ENCODE measurements at regions not wholly inside any gene's neighbourhood (a gene's known extent, or its start where the extent isn't known, plus 50 kb on each side); places are given as distances from the start of the nearest gene placed in this dataset.

- DNase-seq: no peak
These were observed 622.3 kb upstream of the PLXNA2 start for GRCh38 chr1:208866386-208866955.

GRCh38 chr1:208868554-208868953 lies 624.4 kb upstream of the PLXNA2 start:
- DNase-seq: no peak

- DNase-seq: no peak
These were observed 630.7 kb upstream of the PLXNA2 start for GRCh38 chr1:208874915-208875314.

- DNase-seq: no peak
These were observed 634.8 kb upstream of the PLXNA2 start for GRCh38 chr1:208879022-208879421.

- no peak for DNase-seq
These were observed 636.4 kb upstream of the PLXNA2 start for GRCh38 chr1:208880433-208881100.

GRCh38 chr1:208885060-208885459 lies 640.9 kb upstream of the PLXNA2 start:
- DNase-seq: no peak

- no peak for DNase-seq
These were observed 641.5 kb upstream of the PLXNA2 start for GRCh38 chr1:208885650-208886049.

GRCh38 chr1:208888376-208888775 lies 644.2 kb upstream of the PLXNA2 start:
- DNase-seq: no peak

- no peak for DNase-seq
These were observed 648.0 kb upstream of the PLXNA2 start for GRCh38 chr1:208892147-208892546.

- no peak for DNase-seq
These were observed 649.1 kb upstream of the PLXNA2 start for GRCh38 chr1:208893251-208893650.

GRCh38 chr1:208895181-208895580 lies 651.0 kb upstream of the PLXNA2 start:
- no peak for DNase-seq

GRCh38 chr1:208895820-208896219 lies 651.6 kb upstream of the PLXNA2 start:
- no peak for DNase-seq

- DNase-seq: no peak
These were observed 652.6 kb upstream of the PLXNA2 start for GRCh38 chr1:208896768-208897167.

- DNase-seq: no peak
These were observed 655.3 kb upstream of the PLXNA2 start for GRCh38 chr1:208899438-208899837.

GRCh38 chr1:208903251-208903905 lies 659.2 kb upstream of the PLXNA2 start:
- DNase-seq: no peak

- no peak for DNase-seq
These were observed 663.6 kb upstream of the PLXNA2 start for GRCh38 chr1:208907790-208908189.

GRCh38 chr1:208909011-208909984 lies 665.1 kb upstream of the PLXNA2 start:
- no peak for DNase-seq

- no peak for DNase-seq
These were observed 666.0 kb upstream of the PLXNA2 start for GRCh38 chr1:208910161-208910560.

GRCh38 chr1:208917281-208917680 lies 666.2 kb upstream of the CAMK1G start:
- no peak for DNase-seq

GRCh38 chr1:208917723-208918122 lies 665.8 kb upstream of the CAMK1G start:
- DNase-seq: no peak

GRCh38 chr1:208918160-208918559 lies 665.4 kb upstream of the CAMK1G start:
- DNase-seq: no peak

- no peak for DNase-seq
These were observed 664.1 kb upstream of the CAMK1G start for GRCh38 chr1:208919371-208919770.

GRCh38 chr1:208921259-208921658 lies 662.3 kb upstream of the CAMK1G start:
- DNase-seq: no peak
